Tibial nerve (tissue), 4 donors: ENCODE measurements at regions not wholly inside any gene's neighbourhood (a gene's known extent, or its start where the extent isn't known, plus 50 kb on each side); places are given as distances from the start of the nearest gene placed in this dataset.

Experiments used
- DNase-seq, 2 donors: peaks; one replicate each; pipeline ENCODE4 v3.0.0-alpha.2; 2019; ENCODE audit warnings: low spot score in 2 of 2
- H3K27ac ChIP-seq, 4 donors: fragments of 200-600 bp; sonication (generic) in 3 of 4; one replicate each; pipeline ENCODE4 v1.5.1; 2017 to 2019; ENCODE audit warnings: mild to moderate bottlenecking in 1 of 4
- H3K27me3 ChIP-seq, 2 donors: fragments of 200-600 bp; sonication (generic) in 1 of 2; one replicate each; pipeline versions ENCODE4 v1.5.1 to v1.6.0; 2017 to 2019
- H3K36me3 ChIP-seq, 3 donors: fragments of 200-600 bp; sonication (generic); one replicate each; pipeline ENCODE4 v1.5.1; 2018 to 2019
- H3K4me1 ChIP-seq, 4 donors: fragments of 200-600 bp; sonication (generic) in 3 of 4; one replicate each; pipeline ENCODE4 v1.5.1; 2017 to 2019
- H3K4me3 ChIP-seq, 4 donors: fragments of 200-600 bp; sonication (generic) in 3 of 4; one replicate each; pipeline ENCODE4 v1.5.1; 2017 to 2019; ENCODE audit warnings: mild to moderate bottlenecking in 1 of 4, moderate library complexity in 1 of 4
- H3K9me3 ChIP-seq, 4 donors: fragments of 200-600 bp; sonication (generic) in 3 of 4; one replicate each; pipeline ENCODE4 v1.5.1; 2017 to 2019
- EP300 ChIP-seq, 2 donors: sonication (generic); formaldehyde crosslinking; IDR thresholded peaks; one replicate each; pipeline ENCODE4 v1.6.1; 2017; ENCODE audit warnings: antibody characterized with exemption in 2 of 2, mild to moderate bottlenecking in 1 of 2
- POLR2A ChIP-seq, 2 donors: fragments of 450-650 bp; IDR thresholded peaks; one replicate each; pipeline ENCODE4 v1.6.1; 2017; ENCODE audit warnings: antibody characterized with exemption in 2 of 2, mild to moderate bottlenecking in 2 of 2, moderate library complexity in 2 of 2
- WGBS, 2 donors: methylation state at CpG; one replicate each; pipeline ENCODE4 v1.1.5; 2018; 5-methylcytosine and 5-hydroxymethylcytosine counted together
- TF ChIP-seq, protein P1 (sequence below), 5 experiments: fragments of 200-600 bp in 3 of 5; fragments of 450-650 bp in 2 of 5; sonication (generic) in 3 of 5; IDR thresholded peaks; one replicate each; pipeline ENCODE4 v1.5.1; 2016 to 2019; ENCODE audit warnings: antibody characterized with exemption in 5 of 5, mild to moderate bottlenecking in 3 of 5, moderate library complexity in 2 of 5

DNA sequence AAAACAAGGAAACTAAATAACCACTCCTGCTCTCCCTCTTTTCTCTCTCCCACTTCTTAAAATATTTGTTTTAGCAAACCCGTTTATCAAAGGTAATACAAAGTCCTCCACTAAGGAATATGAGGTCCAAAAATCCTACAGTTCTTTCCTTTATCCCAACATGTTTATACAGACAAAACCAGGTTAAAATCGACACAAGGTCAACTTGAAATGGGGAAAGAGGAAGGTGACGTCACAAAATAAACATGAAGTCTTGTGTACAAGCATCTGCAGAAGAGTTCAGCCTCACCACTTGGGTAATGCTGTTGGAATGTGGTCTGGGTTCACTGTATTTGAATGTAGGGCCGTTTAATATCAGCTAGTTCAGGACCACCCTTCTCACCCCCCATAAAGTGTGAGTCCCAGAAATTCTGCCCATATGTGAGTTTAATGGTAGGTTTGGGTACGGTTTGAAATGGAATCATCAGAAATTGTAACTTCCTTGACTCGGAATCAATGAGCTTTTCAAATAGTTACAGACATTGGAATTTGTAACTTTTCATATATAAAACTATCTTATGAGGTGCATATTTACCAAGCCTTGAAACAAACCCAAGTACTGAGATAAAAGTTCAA lies 120.0 kb upstream of the SLC38A2 start:
- WGBS, 2 donors = 37 to 41% methylated on average over 6 of the region's 6 CpGs
- no peaks in the 10 kb centered on the region for H3K27me3 ChIP-seq
- TF ChIP-seq, protein P1, sequence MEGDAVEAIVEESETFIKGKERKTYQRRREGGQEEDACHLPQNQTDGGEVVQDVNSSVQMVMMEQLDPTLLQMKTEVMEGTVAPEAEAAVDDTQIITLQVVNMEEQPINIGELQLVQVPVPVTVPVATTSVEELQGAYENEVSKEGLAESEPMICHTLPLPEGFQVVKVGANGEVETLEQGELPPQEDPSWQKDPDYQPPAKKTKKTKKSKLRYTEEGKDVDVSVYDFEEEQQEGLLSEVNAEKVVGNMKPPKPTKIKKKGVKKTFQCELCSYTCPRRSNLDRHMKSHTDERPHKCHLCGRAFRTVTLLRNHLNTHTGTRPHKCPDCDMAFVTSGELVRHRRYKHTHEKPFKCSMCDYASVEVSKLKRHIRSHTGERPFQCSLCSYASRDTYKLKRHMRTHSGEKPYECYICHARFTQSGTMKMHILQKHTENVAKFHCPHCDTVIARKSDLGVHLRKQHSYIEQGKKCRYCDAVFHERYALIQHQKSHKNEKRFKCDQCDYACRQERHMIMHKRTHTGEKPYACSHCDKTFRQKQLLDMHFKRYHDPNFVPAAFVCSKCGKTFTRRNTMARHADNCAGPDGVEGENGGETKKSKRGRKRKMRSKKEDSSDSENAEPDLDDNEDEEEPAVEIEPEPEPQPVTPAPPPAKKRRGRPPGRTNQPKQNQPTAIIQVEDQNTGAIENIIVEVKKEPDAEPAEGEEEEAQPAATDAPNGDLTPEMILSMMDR (IDR thresholded peaks at IDR 0.05) = peak in 1 of 5 experiments; percentile 10
- TF ChIP-seq EP300 (IDR thresholded peaks at IDR 0.05) = peak in 1 of 2 donors; percentile 70
- TF ChIP-seq POLR2A (IDR thresholded peaks at IDR 0.05) = no peak
- H3K9me3 ChIP-seq = no peaks in the 10 kb centered on the region
- H3K4me3 ChIP-seq = no peak overlapping the region
- peak overlapping the region; percentile 11 to 82 (median 52) for H3K27ac ChIP-seq
- DNase-seq = no peak
- no peaks in the 10 kb centered on the region for H3K36me3 ChIP-seq
- H3K4me1 ChIP-seq = peaks cover 0 to 63% (median 20%) of the 10 kb centered on the region in 4 donors

DNA sequence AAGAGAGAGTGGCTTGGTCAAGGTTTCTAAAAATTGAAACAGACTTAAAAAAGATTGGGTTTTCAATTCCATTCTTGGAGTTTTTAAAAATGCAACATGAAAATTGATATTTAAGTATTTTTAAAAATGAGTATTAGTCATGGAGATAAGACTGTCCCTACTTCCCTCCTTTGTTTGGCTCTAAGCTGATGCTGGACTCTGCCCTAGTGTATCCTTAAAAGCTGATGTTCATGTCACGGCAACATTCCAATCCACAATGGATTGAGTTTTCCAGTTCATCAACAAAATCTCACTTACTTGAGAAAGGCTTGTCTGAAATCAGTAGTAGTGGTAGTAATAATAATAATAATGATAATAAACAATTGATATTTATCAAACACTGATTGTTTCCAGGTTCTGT lies 119.0 kb upstream of the SLC38A2 start:
- Histone ChIP-seq H3K27me3 (no peaks in the 10 kb centered on the region), H3K27ac (peak overlapping the region in 3 of 4 donors; percentile 8 to 82 (median 78)), H3K9me3 (no peaks in the 10 kb centered on the region), H3K36me3 (no peaks in the 10 kb centered on the region), H3K4me1 (peaks cover 0 to 63% (median 20%) of the 10 kb centered on the region in 4 donors), H3K4me3 (no peak overlapping the region)
- 72 to 82% methylated on average over 1 of the region's 1 CpG for WGBS, 2 donors
- no peak for TF ChIP-seq EP300 (IDR thresholded peaks at IDR 0.05)
- TF ChIP-seq, protein P1 (IDR thresholded peaks at IDR 0.05) = no peak
- no peak for TF ChIP-seq POLR2A (IDR thresholded peaks at IDR 0.05)
- no peak for DNase-seq

DNA sequence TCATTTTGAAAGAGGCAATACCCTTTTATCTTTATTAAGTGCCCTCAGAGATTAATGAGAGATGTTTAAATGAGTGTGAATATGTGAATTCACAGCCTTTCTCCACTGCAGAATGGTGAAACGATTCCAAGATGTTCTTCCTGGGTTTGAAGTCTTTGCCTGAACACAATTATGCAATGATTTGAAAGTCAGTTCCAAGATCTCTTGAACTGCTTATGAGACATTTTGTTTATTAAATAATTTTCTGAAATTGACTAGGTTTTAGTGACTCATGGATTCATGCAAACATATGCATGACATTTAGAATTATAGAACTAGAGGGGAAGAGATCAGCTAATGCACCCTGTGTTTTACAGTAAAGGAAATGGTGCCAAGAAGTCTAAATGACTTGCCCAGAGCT lies 118.1 kb upstream of the SLC38A2 start:
- H3K9me3 ChIP-seq = no peaks in the 10 kb centered on the region
- H3K4me3 ChIP-seq = no peak overlapping the region
- H3K27me3 ChIP-seq = no peaks in the 10 kb centered on the region
- no peak for TF ChIP-seq POLR2A (IDR thresholded peaks at IDR 0.05)
- peak in 1 of 2 donors; percentile 45 for TF ChIP-seq EP300 (IDR thresholded peaks at IDR 0.05)
- TF ChIP-seq, protein P1 (IDR thresholded peaks at IDR 0.05) = no peak
- no peak for DNase-seq
- H3K4me1 ChIP-seq = peaks cover 0 to 63% (median 20%) of the 10 kb centered on the region in 4 donors
- peak overlapping the region in 2 of 4 donors; percentile 62 to 72 for H3K27ac ChIP-seq
- H3K36me3 ChIP-seq = no peaks in the 10 kb centered on the region
- WGBS, 2 donors = 19 to 23% methylated on average over 1 of the region's 1 CpG

DNA sequence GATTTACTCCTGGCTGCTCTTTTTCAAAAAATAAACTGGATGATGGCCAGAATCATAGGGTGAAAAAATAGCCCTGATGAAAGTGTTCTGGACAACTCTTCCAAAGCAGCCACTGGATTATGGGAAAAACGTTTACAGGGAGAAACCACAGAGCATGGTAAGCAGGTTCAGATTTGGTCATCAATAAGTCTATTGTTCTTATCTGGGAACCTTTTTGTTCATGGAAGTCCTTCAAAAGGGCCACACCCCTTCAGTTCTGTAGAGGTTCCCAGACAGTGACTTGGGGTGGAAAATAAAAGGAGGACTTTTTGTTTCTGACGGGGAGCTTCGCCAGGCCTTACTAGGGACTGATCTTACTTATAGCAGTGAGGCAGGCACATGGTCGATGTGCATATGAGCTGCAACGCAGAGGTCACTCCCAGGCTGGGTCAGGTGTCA lies 117.4 kb upstream of the SLC38A2 start:
- TF ChIP-seq, protein P1 (IDR thresholded peaks at IDR 0.05) = no peak
- TF ChIP-seq EP300 (IDR thresholded peaks at IDR 0.05) (peak in 1 of 2 donors; percentile 7), POLR2A (IDR thresholded peaks at IDR 0.05) (no peak)
- no peaks in the 10 kb centered on the region for H3K27me3 ChIP-seq
- 57 to 70% methylated on average over 5 of the region's 5 CpGs for WGBS, 2 donors
- no peaks in the 10 kb centered on the region for H3K9me3 ChIP-seq
- H3K36me3 ChIP-seq = no peaks in the 10 kb centered on the region
- no peak for DNase-seq
- H3K27ac ChIP-seq = peak overlapping the region in 2 of 4 donors; percentile 62 to 72
- no peak overlapping the region for H3K4me3 ChIP-seq
- peaks cover 0 to 58% (median 20%) of the 10 kb centered on the region in 4 donors for H3K4me1 ChIP-seq

DNA sequence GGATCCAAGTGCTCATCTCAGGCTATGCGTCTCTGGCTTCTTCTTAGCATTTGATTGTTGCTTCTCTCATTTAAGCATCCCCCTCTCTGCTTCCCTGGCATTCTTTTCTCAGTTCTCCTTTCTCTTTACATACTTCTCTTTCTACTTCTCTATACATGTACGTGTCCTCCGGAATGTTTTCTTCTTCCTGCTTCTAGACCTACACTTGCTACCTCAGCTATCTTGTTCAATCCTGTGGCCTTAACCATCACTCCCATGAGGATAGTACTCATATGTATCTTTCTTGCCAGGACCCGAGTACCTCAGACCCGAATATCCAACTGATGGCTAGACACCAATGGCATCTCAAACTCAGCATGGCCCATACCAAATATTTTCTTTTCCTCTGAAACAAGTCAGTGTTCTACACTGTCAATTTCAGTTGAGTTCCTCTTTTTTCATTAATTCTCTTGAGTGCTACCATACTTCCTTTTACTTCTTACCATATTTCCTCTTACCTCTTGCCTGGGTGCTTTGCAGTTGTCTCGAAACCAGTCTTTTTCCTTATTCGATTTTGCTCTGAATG lies 115.1 kb upstream of the SLC38A2 start:
- no peak overlapping the region for H3K4me3 ChIP-seq
- peaks cover 0 to 55% (median 25%) of the 10 kb centered on the region in 4 donors for H3K4me1 ChIP-seq
- H3K27ac ChIP-seq = no peak overlapping the region
- WGBS, 2 donors = 83 to 86% methylated on average over 7 of the region's 7 CpGs
- no peak for DNase-seq
- no peaks in the 10 kb centered on the region for H3K9me3 ChIP-seq
- H3K27me3 ChIP-seq = no peaks in the 10 kb centered on the region
- TF ChIP-seq POLR2A (IDR thresholded peaks at IDR 0.05) = no peak
- peak in 1 of 2 donors; percentile 7 for TF ChIP-seq EP300 (IDR thresholded peaks at IDR 0.05)
- H3K36me3 ChIP-seq = no peaks in the 10 kb centered on the region
